GM12875 (cell line): ENCODE measurements at regions not wholly inside any gene's neighbourhood (a gene's known extent, or its start where the extent isn't known, plus 50 kb on each side); places are given as distances from the start of the nearest gene placed in this dataset.

Source experiments
- H3K4me3 ChIP-seq: one replicate; pipeline ENCODE4 v1.5.1; 2011; ENCODE audit warnings: low read depth, low read length, control low read depth
- CTCF ChIP-seq: IDR thresholded peaks from 2 replicates; pipeline ENCODE4 v1.5.1; 2011; ENCODE audit warnings: low read depth, mild to moderate bottlenecking, control low read depth, inconsistent platforms, low read length, moderate library complexity, borderline replicate concordance; ENCODE audit not compliant: insufficient read depth

GRCh38 chr18:56315363-56315762, 323.0 kb downstream of the TXNL1 start:
- TF ChIP-seq CTCF: no peak

GRCh38 chr18:56314396-56314795, 324.0 kb downstream of the TXNL1 start:
- no peak overlapping the region for H3K4me3 ChIP-seq
- TF ChIP-seq CTCF: no peak

More at GRCh38 chr18:56315363-56315762, 323.0 kb downstream of the TXNL1 start:
- no peak overlapping the region for H3K4me3 ChIP-seq

- TF ChIP-seq CTCF: no peak
- H3K4me3 ChIP-seq: no peak overlapping the region
Observed at GRCh38 chr18:56312551-56313335, 325.6 kb downstream of the TXNL1 start.

GRCh38 chr18:56309104-56309503, 329.3 kb downstream of the TXNL1 start:
- H3K4me3 ChIP-seq: no peak overlapping the region
- TF ChIP-seq CTCF: no peak

GRCh38 chr18:56307354-56308170, 330.8 kb downstream of the TXNL1 start:
- no peak overlapping the region for H3K4me3 ChIP-seq

GRCh38 chr18:56306797-56307196, 331.6 kb downstream of the TXNL1 start:
- no peak overlapping the region for H3K4me3 ChIP-seq
- no peak for TF ChIP-seq CTCF

More at GRCh38 chr18:56307354-56308170, 330.8 kb downstream of the TXNL1 start:
- TF ChIP-seq CTCF: no peak
